ENCODE measurements at regions not wholly inside any gene's neighbourhood (a gene's known extent, or its start where the extent isn't known, plus 50 kb on each side); places are given as distances from the start of the nearest gene placed in this dataset.

GRCh38 chr13:106376401-106377112 is 158.9 kb downstream of the EFNB2 start:
- ATAC-seq, result no peak
- Mint-ChIP-seq H3K27ac (no peak overlapping the region), H3K4me3 (no peak overlapping the region), H3K9me3 (no peaks in the 10 kb centered on the region), H3K27me3 (peaks cover 2 to 8% of the 10 kb centered on the region in 2 donors), H3K36me3 (no peaks in the 10 kb centered on the region), H3K4me1 (ENCODE audit: low read depth in 2 of 2) (no peaks in the 10 kb centered on the region)
- no peak for DNase-seq (ENCODE audit: low spot score)

DNA sequence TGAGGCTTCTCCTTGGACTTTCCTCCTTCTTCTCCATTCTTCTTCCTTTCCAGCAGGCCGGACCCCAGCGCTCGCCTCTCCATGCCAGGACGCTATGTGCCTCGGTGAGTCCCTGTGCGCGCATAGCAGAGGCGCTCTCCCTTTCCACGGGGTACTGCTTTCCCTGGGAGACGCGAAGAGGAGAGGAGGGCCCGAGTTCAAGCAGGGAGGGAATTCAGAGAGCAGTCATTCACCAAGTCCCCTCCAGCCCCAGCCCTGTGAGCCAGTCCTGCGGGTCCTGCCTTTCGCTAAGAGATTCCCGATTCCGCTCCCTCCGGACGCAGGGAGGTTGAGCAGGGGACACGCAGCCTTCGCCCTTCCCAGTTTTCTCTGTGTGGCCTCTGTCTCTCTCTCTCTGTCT is 160.4 kb downstream of the EFNB2 start:
- Mint-ChIP-seq H3K9me3 (no peaks in the 10 kb centered on the region), H3K36me3 (no peaks in the 10 kb centered on the region), H3K4me1 (ENCODE audit: low read depth in 2 of 2) (no peaks in the 10 kb centered on the region), H3K27ac (no peak overlapping the region), H3K27me3 (peaks cover 9 to 18% of the 10 kb centered on the region in 2 donors), H3K4me3 (no peak overlapping the region)
- no peak for DNase-seq (ENCODE audit: low spot score)
- no peak for ATAC-seq

DNA sequence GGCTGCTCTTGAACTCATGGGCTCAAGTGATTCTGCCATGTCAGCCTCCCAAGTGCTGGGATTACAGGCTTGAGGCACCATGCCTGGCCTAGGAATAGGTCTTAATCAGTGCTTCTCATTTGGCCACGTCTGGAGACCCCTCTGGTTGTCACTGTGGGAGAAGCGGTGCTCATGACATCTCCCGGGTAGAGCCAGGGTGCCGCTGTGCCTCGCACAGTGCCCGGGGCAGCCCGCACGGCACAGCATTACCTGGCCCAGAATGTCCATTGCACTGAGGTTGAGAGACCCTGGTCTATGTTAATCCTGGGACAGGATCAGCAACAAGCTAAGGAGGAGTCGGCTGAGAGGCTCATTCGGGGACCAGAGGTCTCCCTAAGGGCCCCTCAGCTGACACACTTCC is 160.8 kb downstream of the EFNB2 start:
- DNase-seq (ENCODE audit: low spot score) (no peak), ATAC-seq (peak in 1 of 2 donors; percentile 36)
- no peaks in the 10 kb centered on the region for H3K4me1 Mint-ChIP-seq (ENCODE audit: low read depth in 2 of 2)
- no peak overlapping the region for H3K4me3 Mint-ChIP-seq
- no peaks in the 10 kb centered on the region for H3K36me3 Mint-ChIP-seq
- H3K9me3 Mint-ChIP-seq, result no peaks in the 10 kb centered on the region
- H3K27me3 Mint-ChIP-seq, result peaks cover 9 to 18% of the 10 kb centered on the region in 2 donors
- H3K27ac Mint-ChIP-seq, result no peak overlapping the region

- Mint-ChIP-seq H3K9me3 (no peaks in the 10 kb centered on the region), H3K27me3 (peaks cover 9 to 18% of the 10 kb centered on the region in 2 donors), H3K4me1 (ENCODE audit: low read depth in 2 of 2) (no peaks in the 10 kb centered on the region), H3K36me3 (no peaks in the 10 kb centered on the region), H3K4me3 (no peak overlapping the region), H3K27ac (no peak overlapping the region)
- DNase-seq (ENCODE audit: low spot score) (no peak), ATAC-seq (peak; percentile 53)
These were observed 161.4 kb downstream of the EFNB2 start for GRCh38 chr13:106373989-106374572.

GRCh38 chr13:106373304-106373988 is 162.0 kb downstream of the EFNB2 start:
- Mint-ChIP-seq H3K9me3 (no peaks in the 10 kb centered on the region), H3K4me1 (ENCODE audit: low read depth in 2 of 2) (no peaks in the 10 kb centered on the region), H3K27me3 (peaks cover 12% of the 10 kb centered on the region in 2 donors), H3K4me3 (no peak overlapping the region), H3K27ac (no peak overlapping the region), H3K36me3 (no peaks in the 10 kb centered on the region)
- no peak for DNase-seq (ENCODE audit: low spot score)
- ATAC-seq, result no peak

- DNase-seq (ENCODE audit: low spot score) (no peak), ATAC-seq (no peak)
- H3K27ac Mint-ChIP-seq, result no peak overlapping the region
- H3K4me3 Mint-ChIP-seq, result no peak overlapping the region
- no peaks in the 10 kb centered on the region for H3K9me3 Mint-ChIP-seq
- H3K27me3 Mint-ChIP-seq, result peaks cover 10% of the 10 kb centered on the region in 2 donors
- H3K36me3 Mint-ChIP-seq, result no peaks in the 10 kb centered on the region
- no peaks in the 10 kb centered on the region for H3K4me1 Mint-ChIP-seq (ENCODE audit: low read depth in 2 of 2)
These were observed 163.0 kb downstream of the EFNB2 start for GRCh38 chr13:106372199-106373155.

DNA sequence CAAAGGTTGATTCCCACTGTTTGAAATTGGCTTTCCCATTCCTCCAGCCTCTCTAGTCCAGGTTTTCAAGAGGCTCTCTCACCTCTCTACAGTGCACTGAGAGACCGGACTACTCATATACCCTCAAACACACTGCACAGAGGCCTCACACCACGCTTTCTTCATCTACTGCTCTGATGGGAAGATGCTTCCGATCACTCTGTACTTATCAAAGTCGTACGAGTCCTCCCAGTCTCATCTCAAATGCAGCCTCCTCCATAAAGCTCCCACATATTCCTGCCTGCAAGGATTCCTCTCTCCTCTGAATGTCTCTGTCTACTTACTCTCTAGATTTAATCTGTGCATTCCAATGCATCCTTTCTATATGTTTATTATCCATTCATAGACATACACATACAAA is 164.4 kb downstream of the EFNB2 start:
- H3K4me3 Mint-ChIP-seq, result no peak overlapping the region
- DNase-seq (ENCODE audit: low spot score) (no peak), ATAC-seq (no peak)
- no peak overlapping the region for H3K27ac Mint-ChIP-seq
- no peaks in the 10 kb centered on the region for H3K36me3 Mint-ChIP-seq
- no peaks in the 10 kb centered on the region for H3K4me1 Mint-ChIP-seq (ENCODE audit: low read depth in 2 of 2)
- peaks cover 4% of the 10 kb centered on the region for H3K9me3 Mint-ChIP-seq
- peaks cover 10% of the 10 kb centered on the region in 2 donors for H3K27me3 Mint-ChIP-seq

- no peaks in the 10 kb centered on the region for H3K4me1 Mint-ChIP-seq (ENCODE audit: low read depth in 2 of 2)
- H3K27ac Mint-ChIP-seq, result no peak overlapping the region
- peaks cover 10% of the 10 kb centered on the region in 2 donors for H3K27me3 Mint-ChIP-seq
- DNase-seq (ENCODE audit: low spot score), result no peak
- ATAC-seq, result no peak
- no peak overlapping the region for H3K4me3 Mint-ChIP-seq
- H3K36me3 Mint-ChIP-seq, result peaks cover 2% of the 10 kb centered on the region
- H3K9me3 Mint-ChIP-seq, result peaks cover 4% of the 10 kb centered on the region
These were observed 165.6 kb downstream of the EFNB2 start for GRCh38 chr13:106369858-106370257.

DNA sequence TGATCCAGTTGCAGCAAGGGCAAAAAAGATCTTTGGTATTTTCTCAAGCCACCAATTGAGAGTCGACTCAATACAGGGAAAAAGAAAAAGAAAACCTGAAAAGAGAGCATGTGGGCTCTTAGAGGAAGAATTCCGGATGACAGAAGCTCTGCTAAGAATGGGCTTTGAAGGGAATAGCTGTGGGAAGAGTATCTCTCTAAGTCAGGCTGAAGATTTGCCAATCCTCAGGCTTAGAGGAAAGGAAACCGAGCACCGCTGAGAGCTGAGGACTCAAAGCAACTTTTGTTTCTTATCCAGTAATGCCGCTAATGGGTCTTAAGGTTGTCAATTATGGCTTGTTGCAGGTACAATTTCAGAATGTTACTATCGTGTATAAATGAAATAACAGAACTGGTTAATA is 166.4 kb downstream of the EFNB2 start:
- Mint-ChIP-seq H3K36me3 (peaks cover 4% of the 10 kb centered on the region), H3K9me3 (peaks cover 4% of the 10 kb centered on the region), H3K27me3 (peaks cover 10% of the 10 kb centered on the region in 2 donors), H3K4me1 (ENCODE audit: low read depth in 2 of 2) (no peaks in the 10 kb centered on the region), H3K27ac (no peak overlapping the region), H3K4me3 (no peak overlapping the region)
- ATAC-seq (no peak), DNase-seq (ENCODE audit: low spot score) (no peak)

DNA sequence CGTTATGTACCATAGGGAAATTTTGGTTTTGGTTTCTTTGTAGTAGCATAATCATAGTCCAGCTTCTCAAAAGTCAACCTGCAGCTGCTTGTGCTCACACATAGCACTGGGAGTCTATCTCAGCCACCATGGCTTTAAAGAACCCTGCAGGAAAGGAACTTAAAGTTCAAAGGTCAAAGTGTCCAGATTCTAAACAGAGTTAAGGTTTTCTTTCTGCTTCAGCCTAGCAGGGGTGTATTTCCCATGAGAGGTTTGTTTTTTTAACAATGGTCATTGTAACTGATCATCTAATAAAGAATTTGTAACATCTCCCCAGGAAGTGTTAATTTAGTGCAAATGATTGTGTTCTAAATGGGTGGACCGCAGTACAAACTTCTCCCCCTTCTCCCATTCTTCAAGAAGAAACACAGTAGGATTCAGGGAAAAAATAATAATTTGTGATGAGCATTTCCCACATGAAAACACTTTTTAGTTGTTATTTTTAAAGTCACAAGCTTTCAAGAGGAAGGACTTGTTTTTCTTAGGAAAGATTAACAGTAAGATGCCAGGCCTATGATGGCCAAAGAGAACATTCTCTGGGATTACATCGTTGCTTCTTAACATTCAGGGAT is 168.0 kb downstream of the EFNB2 start:
- Mint-ChIP-seq H3K27ac (no peak overlapping the region), H3K36me3 (peaks cover 4% of the 10 kb centered on the region), H3K9me3 (peaks cover 4% of the 10 kb centered on the region), H3K4me1 (ENCODE audit: low read depth in 2 of 2) (no peaks in the 10 kb centered on the region), H3K4me3 (no peak overlapping the region), H3K27me3 (peaks cover 10% of the 10 kb centered on the region in 2 donors)
- ATAC-seq (no peak), DNase-seq (ENCODE audit: low spot score) (no peak)

DNA sequence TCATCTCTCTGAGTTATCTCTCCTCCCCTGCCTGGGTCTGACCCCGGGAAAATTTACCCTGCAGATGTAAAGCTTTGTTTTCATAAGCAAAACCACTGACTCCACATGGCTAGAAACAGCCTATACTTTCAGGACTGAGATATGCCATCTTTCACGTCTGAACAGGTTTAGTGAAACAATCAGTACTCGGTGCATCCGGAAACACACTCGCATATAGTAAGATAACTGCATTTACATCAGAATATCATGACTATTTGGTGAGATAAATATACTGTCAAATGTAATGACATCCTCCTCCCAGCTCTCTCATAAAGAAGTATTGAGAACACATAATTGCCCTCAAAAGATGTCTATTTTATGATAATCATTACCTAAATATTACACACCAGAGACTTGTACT is 172.8 kb downstream of the EFNB2 start:
- H3K9me3 Mint-ChIP-seq, result peaks cover 4% of the 10 kb centered on the region
- peaks cover 4% of the 10 kb centered on the region for H3K36me3 Mint-ChIP-seq
- H3K4me3 Mint-ChIP-seq, result no peak overlapping the region
- no peaks in the 10 kb centered on the region for H3K4me1 Mint-ChIP-seq (ENCODE audit: low read depth in 2 of 2)
- no peaks in the 10 kb centered on the region for H3K27me3 Mint-ChIP-seq
- no peak for ATAC-seq
- DNase-seq (ENCODE audit: low spot score), result no peak
- no peak overlapping the region for H3K27ac Mint-ChIP-seq

DNA sequence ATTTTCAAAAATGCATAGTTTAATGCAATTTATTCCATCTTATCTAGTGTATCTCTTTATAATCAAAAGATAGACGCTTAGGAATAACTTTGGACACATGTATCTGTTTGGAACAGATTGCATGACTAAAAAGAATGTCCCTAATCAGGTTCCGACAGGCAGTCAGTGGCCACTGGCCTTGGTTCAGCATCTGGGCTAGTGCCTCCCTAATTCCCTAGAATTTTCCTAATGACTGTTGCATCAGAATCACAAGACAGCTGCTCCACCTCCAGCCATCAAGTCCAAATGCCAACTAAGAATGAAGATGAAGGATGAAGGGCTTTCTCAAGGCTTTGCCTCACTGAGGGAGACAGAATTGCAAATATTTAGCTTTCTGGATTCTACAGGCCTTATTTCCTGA is 173.8 kb downstream of the EFNB2 start:
- no peak overlapping the region for H3K27ac Mint-ChIP-seq
- H3K27me3 Mint-ChIP-seq, result no peaks in the 10 kb centered on the region
- H3K9me3 Mint-ChIP-seq, result peaks cover 4% of the 10 kb centered on the region
- H3K4me3 Mint-ChIP-seq, result no peak overlapping the region
- no peaks in the 10 kb centered on the region for H3K4me1 Mint-ChIP-seq (ENCODE audit: low read depth in 2 of 2)
- ATAC-seq (no peak), DNase-seq (ENCODE audit: low spot score) (no peak)
- peaks cover 4% of the 10 kb centered on the region for H3K36me3 Mint-ChIP-seq

DNA sequence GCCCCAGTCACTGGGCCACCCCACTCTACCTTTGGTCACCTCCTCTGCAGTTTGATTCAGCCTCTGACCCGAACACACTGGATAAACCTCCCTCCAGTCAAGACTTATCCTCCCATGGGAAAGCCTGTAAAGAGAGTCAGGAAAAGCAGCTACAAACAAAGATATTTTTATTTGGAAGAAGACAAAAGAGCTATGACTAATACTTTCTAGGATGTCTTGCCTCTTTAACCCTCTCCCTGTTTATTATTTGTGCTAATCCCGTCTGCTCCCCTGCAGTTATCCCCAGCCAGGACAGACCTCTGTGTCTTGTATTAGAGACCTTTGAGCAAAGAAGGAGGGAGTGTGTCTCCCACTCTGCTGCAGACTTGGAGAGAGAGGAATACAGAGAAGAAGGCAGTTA is 178.3 kb downstream of the EFNB2 start:
- Mint-ChIP-seq H3K4me3 (no peak overlapping the region), H3K4me1 (ENCODE audit: low read depth in 2 of 2) (no peaks in the 10 kb centered on the region), H3K27me3 (no peaks in the 10 kb centered on the region), H3K27ac (no peak overlapping the region), H3K9me3 (no peaks in the 10 kb centered on the region), H3K36me3 (no peaks in the 10 kb centered on the region)
- ATAC-seq, result no peak
- DNase-seq (ENCODE audit: low spot score), result no peak
